NCI-H2227 (cell line): ENCODE measurements at regions not wholly inside any gene's neighbourhood (a gene's known extent, or its start where the extent isn't known, plus 50 kb on each side); places are given as distances from the start of the nearest gene placed in this dataset.

ENCODE experiments used
- DNase-seq: peaks from one replicate; lab custom pipeline; 2025; ENCODE audit not compliant: unreplicated experiment; lab: John Stamatoyannopoulos, UW

DNA sequence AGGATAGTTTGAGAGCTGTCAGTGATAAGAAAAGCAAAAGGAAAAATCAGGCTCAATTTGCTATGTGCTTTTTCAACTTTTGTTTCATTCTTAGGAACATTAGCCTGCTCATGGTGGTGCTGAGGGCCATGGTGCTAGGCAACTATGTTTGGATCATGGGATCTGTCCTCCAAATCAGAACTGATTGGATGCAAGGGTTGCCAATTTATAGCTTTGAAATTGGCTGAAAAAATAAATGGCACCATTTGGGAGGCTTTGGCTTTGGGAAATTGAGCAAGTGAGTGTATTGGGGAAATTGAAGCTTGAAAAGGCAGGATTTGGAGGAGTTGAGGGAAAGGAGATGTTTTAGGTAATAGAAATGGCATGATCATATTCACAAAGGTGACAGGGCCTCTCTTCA lies 103.8 kb downstream of the CYP26A1 start:
- DNase-seq = no peak

DNA sequence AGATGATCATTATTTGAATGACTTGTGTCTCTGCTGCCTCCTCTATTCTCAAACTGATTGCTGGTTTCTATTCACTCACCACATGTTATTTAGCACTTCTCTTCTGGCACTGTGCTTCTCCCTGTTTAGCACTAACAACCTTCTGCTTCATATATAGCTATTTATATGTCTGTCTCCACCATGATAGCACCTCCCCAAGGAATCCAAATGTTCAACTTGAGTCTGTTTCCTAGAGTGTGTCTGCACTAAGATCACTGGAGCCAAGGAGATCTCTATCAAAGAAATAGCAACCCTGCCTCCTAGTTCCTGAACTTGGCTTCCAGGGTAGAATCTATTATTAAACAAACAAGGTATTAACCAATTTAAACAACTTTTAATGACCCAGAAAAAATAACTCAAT lies 104.5 kb downstream of the CYP26A1 start:
- DNase-seq = peak; percentile 8

DNA sequence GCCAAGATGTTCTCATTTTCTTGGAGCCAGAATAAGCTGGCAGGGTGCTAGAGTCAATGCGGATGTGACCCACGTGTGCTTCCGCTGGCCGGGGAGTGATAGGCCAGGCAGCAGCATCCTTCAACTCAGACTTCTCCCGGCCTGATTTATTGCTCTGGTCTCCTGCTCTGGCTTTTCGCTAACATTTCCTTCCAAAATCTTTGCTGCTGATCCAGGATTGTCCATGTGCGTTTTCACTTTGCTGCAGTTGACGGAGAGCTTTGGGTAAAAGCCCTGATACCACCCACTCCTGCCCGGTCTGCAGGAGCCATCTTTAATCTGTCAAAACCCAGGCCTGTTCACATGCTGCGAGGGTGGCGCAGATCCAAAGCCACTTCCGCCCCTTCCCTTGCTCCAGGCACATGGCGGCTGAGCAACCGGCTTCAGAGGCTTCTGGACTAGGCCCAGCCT lies 106.8 kb downstream of the CYP26A1 start:
- no peak for DNase-seq

DNA sequence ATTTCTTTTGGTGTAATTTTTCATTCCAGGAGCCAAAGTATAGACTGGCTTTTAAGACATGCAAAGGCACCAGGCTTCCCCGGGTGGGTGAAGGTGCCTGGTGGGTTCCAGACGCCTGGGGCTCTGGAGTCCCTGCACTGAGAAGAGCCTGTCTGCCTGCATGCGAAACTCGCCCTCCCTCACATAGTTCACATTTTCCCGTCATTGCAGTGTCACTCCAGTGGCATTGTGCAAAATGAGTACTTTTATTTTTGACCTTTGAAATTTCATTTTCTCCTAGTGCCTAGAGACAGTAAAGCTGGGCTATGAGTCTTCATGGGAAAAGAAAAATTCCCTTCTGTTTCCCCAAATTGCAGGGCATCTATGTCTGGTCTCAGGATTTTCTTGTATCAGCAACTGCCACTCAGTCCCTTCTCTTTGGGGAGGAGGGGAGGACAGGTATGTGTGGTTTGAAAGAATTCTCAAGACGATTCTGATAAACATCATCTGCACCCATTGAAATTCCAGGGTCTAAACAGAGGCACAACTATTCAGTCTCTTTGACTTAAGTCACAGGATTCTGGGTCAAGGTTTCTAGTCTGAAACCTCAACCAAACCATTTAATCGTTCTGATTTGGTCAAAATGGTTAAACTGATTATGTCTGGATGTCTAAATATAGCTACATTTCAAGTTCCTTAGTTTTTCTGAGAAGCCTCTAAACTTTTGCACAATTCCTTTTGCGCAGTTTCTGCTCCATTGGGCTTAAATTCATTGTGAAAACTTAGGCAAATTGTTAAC lies 107.8 kb downstream of the CYP26A1 start:
- no peak for DNase-seq

DNA sequence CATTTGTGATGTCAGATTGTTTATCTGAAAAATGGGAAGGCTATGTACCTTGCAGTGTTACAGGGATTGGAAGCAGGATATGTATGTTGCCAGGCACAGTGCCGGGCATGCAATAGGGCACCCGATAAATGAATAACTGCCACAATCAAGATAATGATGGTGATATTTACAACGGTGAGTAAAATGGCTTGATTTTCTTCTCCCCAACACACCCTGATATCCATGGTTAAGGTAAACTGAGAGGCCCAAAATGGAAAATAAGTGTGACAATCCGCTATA lies 108.3 kb downstream of the CYP26A1 start:
- DNase-seq = no peak

DNA sequence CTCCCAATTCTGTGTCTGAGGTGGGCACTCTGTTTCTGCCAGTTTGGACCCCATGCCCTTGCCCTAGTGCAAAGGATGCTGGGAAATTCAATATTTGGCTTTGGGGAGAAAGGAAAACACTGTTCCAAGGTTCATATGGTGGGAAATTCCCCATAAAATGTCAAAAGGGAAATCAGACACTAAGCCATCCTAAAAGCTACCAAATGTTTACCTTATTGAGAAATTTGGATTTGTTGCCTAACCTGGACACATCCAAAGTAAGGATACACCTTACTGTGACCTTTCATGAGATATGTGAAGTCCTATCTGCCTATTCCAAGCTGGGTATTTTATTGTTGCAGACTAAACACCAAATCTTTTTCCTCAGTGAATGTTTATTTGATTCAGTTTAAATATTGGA lies 109.1 kb downstream of the CYP26A1 start:
- DNase-seq = no peak

DNA sequence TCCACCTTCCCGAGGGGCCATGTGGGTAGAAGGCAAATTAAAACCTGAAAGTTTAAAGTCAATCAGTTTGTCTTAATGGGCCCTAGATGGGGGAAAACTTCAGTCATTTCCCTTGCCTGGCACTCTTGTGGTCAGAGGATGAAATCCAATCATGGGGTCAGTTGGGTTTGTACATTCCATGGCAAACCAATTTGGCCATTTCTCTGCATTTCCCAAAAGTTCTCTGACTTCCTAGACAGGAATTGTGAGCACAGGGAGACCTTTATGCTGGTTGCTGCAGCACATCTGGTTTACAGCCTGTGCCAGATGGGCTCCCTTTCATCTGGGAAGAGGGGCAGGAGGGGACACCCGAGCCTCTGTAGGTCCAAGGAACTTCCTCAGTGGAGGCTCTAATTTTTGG lies 113.0 kb downstream of the CYP26A1 start:
- DNase-seq = no peak

DNA sequence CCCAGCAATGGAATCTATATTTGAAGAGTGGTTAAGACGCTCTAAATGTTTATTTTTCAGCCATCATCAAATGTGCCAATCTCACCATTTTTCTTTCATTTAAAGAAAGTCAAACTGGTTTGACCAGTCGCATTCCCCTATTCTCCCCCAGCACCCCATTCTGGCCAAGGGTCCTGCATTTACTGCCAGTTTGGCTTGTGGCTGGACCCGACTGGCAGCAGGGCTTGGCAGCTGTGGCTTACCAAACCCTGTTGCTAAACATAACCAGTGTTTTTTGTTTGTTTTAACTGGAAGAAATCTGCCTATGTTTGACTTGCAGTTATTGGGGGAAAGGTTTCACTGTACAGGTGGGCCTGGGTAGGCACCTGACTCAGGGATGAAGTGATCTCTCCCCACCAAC lies 116.3 kb downstream of the CYP26A1 start:
- no peak for DNase-seq

DNA sequence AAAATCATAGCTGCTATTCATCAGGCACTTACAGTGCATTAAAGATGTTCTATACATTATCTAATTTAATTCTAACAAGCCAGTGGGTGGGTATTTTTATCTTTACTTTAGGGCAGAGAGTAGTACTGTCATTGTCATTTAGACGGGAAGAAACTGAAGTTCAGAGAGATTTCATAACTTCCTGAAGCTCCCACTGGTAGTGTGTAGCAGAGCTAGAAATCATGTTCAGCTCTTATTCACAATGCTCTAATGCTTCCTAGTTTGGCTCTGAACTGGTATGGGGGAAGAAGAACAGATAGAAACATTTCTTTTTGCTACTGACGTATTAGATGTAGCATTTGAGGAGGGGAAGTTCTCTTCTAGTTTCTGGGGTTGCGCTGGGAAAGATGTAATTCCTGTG lies 116.7 kb downstream of the CYP26A1 start:
- DNase-seq = no peak

DNA sequence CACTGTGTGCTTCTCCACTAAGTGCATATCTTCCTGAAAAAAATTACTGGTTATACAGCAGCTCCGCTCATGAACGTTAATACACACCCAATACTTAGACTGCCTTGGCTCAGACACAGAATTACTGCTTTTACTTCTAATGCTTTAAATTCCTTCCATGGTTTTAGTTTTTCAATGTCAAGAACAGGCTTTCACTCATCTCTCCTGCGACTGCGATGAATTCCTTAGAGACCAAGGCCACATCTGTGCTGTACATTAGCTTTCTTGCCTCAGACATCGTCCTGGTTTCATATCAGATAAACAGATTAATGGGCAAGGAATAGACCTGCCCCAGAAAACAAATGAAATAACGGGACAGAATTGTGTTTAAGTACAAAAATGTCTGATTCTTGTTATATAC lies 120.2 kb downstream of the CYP26A1 start:
- DNase-seq = peak; percentile 29

DNA sequence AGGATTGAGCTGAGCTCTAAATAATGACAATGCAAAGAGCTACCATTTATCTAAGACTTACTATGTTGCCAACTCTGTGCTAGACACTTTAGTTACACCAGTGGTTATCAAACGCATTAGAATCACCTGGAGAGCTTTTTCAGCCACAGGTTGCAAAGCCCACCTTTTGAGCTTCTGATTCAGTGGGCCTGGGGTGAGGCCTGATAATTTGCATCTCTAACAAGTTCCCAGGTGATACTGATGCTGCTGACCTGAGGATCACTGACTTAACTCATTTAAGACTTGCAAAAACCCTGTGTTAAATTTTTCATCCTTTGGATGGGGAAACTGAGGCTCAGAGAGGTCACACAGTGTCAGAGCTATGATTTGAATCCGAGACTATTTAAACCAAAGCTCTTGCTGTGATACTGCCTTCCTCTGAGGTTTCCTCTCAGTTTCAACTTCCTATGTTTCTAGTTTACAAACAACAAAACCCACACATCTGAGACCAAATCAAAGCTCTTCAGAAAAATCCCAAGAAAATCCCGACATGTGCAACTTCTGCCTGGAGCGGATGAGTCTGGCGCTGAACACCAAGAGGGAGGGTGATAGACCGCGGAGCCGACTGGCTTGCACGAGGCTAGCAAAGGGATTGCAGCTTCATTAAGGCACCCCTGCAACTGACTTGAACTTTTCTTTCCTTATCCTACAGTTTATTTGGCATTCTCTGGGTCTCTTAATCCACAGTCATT lies 124.9 kb downstream of the CYP26A1 start:
- DNase-seq = no peak

DNA sequence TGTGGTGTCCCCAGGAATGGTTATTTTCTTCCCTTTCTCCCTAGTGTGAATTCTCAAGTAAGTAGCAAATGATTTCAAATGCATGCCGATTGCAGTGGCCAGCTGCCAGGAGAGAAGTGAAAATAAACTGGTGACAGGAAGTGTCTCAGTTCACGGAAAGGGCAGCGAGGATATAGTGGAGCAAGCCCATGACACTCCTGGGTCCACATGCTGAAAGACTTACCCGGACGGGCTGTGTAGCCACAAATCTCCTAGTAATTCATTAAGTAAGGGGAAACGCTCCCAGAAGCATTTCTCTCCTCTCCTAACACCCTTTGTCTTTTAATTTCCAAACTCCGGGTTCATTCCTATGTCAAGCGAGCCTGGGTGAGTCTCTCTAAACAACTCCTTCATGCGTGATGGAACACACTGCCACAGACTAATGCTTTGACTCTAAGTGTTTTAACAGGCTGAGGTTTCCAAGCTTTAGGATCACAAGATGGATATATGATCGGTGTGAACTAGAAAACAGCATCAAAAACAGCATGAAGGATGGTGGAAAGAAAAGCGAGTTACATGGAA lies 125.6 kb downstream of the CYP26A1 start:
- no peak for DNase-seq

DNA sequence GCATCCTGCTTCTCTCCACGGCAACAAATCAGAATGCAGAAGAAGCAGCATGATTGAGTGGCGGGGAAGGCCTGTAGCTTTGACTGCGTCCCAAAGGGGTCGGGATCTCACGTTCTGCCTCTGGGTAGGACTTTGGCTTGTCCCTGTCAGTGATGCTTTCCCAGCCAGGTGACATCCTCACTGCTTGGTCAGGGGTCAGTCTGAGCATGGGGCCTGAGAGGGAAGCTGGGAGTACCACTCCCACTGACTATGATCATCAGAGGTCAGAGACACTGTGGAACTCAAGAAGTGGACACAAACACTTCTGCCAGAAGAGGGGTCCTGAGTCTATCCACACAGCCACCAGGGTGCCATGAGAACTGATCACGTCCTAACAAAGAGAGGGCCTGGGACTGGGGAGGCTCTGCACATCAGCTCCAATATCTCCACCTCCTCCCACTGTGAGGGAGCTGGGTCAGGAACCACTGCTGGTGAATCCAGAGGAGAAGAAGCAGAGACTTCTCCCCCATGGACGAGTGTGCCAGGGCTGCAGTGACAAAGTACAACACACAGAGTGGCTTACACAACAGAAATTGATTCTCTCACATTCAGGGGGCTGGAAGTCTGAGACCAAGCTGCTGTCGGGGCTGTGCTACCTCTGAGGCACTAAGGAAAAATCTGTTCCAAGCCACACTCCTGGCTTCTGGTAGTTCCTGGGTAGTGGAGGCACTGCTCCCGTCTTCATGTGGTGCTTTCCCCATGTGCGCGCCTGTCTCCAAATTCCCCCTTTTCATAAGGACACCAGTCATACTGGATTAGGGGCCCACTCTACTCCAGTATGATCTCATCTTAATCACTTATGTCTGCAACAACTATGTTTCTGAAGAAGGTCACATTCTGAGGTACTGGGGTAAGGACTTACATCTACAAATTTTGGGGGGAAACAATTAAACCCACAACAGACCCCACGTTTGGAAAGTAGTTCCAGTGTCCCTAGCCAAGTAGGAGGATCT lies 131.1 kb downstream of the CYP26A1 start:
- no peak for DNase-seq

DNA sequence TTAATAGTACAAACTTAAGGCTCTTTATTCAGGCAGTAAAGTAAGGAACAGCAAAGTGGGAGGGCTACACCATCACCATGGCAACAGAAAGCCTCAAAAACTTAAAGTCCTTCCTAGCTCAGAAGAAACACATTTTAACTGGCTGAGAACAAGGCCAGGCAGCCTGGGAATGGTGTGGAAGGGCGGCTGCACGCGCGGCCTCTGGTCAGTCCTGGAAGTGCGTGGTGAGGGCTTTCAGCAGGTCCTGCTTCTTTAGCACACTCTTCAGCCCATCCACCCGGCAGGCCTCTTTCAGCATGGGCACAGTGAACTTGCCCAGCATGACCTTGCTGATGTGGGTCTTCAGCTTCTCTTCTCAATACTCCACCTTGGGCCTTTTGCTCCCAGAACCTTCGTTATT lies 133.0 kb downstream of the CYP26A1 start:
- DNase-seq = no peak

DNA sequence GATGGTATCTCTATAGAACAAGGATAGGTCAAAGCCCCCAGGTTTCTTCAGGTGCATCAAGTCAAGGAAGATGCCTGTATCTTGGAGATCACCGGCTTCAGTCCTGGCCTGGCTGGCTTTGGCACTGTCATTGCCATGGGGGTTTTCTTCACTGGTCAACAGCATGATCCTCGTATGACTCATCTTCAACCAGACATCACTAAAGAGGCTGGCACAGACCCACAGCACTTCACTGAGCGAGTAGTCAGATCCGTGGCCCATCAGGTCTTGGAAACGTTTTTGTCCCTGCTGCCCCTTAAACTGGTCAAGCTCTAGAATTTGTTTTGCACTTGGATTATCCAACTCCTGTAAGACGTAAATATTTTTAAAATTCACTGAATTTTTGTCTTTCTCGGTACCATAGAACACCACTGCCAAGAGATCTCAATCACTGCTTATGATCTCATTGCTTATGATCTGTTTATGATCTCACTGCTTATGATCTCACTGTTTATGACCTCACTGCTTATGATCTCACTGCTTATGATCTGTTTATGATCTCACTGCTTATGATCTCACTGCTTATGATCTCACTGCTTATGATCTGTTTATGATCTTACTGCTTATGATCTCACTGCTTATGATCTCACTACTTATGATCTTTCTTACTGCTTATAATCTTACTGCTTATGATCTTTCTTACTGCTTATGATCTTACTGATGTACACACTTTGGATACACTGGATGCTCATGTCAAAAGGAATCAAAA lies 135.2 kb downstream of the CYP26A1 start:
- DNase-seq = no peak

DNA sequence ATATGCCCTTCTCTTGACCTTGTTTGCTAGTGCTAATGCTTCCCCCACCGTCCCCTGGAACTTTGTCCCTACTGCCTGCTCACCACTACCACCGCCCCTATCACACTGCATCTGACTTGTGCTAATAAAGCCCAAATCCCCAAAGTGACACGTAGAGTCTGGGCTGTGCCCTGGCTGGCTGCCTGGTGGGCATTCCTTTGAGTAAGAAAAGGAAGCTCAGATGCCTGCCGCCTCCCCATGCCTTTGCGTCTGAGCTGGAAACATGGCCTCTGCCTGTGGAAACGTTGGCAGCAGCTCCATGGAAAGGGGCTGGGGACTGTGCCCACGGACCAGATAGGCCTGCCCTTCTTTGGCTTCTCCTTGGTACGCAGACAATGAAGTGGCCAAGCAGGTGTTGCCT lies 138.3 kb downstream of the CYP26A1 start:
- DNase-seq = no peak

DNA sequence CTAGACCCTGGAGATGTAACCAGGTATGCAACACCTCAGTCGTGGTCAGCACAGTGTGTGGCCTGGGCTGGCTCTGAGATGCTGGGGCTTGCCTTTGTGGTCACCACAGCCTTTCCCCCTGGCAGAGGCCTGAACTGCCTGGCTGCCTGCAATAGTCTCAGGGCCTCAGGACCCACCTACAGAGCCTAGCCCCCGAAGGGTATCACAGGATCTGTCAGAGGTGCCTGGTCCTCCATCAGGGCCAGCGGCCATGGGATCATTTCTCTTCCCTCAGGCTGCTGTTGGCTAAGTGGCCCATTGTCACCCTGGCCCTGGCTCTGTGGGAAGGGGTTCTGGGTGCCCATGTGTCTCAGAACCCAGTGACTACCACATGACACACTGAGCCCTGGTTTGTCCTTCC lies 141.6 kb downstream of the CYP26A1 start:
- DNase-seq = no peak

DNA sequence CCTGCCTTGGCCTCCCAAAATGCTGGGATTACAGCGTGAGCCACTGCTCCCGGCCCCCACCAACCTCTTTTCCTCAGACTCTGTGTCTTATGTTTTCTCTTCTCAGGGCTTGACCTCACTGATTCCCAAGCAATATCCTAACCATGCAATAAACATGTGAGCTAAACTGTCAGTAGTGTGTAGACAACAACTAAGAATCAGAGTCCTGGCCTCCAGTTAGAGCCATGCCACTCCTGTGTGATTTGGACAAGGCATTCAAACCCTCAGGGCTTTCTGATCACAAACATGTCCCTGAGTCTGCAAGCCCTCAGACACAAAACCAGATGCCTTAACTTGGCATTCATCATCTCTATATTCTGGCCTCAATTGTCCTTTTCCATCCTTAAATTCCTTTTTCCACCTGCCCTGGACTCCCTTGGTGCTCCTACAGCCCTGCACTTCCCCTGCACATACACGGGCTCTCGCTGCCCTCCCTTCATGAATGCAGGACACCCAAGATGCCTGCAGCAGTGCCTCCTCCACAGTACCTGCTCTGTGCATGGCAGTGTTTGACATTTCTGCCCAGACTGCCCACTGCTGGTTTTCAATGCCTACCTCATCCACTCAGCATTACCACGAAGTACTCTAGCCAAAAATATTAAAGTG lies 142.8 kb downstream of the CYP26A1 start:
- no peak for DNase-seq

DNA sequence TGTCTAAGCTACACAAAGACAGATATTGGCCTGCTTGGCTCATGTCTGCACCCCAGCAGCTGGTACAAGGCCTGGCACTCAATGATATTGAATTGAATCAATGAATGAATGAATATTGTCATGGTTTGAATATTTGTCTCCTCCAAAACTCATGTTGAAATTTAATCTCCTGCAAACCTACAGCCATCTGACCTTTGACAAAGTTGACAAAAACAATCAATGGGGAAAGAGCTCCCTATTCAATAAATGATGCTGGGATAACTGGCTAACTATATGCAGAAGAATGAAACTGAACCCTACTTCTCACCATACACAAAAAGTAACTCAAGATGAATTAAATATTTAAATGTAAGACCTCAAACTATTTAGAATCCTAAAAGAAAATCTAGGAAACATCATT lies 144.7 kb downstream of the CYP26A1 start:
- DNase-seq = no peak

DNA sequence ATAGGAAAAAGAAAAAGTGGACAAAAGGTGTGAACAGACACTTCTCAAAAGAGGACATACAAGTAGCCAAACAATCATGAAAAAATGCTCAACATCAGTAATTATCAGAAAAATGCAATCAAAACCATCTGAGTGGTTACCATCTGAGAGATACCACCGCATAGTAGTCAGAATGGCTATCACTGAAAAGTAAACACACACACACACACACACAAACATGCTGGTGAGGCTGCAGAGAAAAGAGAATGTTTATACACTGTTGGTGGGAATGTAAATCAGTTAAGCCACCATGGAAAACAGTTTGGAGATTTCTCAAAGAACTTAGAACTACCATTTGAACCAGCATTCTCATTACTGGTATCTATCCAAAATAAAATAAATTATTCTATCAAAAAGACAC lies 145.7 kb downstream of the CYP26A1 start:
- DNase-seq = no peak
